HepG2 (cell line): ENCODE measurements at regions not wholly inside any gene's neighbourhood (a gene's known extent, or its start where the extent isn't known, plus 50 kb on each side); places are given as distances from the start of the nearest gene placed in this dataset.

Experiments
- EZH2 ChIP-seq: conservative IDR thresholded peaks from 2 replicates; pipeline ENCODE4 v1.6.1; 2012; ENCODE audit warnings: mild to moderate bottlenecking, low read depth, low read length, moderate library complexity
- FOXJ3 ChIP-seq: sonication (generic); formaldehyde crosslinking; IDR thresholded peaks from 2 replicates; pipeline ENCODE4 v1.4.0; 2020; ENCODE audit warnings: missing genetic modification reagents, mild to moderate bottlenecking, borderline replicate concordance
- GABPA ChIP-seq, 2 experiments: IDR thresholded peaks; 2 replicates each; pipeline ENCODE4 v1.6.1; 2011 to 2016; ENCODE audit warnings: low read depth in 2 of 2, low read length in 1 of 2, missing biosample characterization in 1 of 2, missing genetic modification characterization in 1 of 2
- JUND ChIP-seq: sonication (generic); formaldehyde crosslinking; IDR thresholded peaks from 2 replicates; pipeline ENCODE4 v1.8.0; 2022; ENCODE audit warnings: mild to moderate bottlenecking, missing genetic modification reagents
- MYC ChIP-seq: sonication (generic); formaldehyde crosslinking; IDR thresholded peaks from 2 replicates; pipeline ENCODE4 v1.9.0; 2021; ENCODE audit warnings: missing genetic modification reagents, borderline replicate concordance
- SNRNP70 ChIP-seq: fragments of 200-400 bp; formaldehyde crosslinking; IDR thresholded peaks from 2 replicates; pipeline ENCODE4 v1.6.1; 2017; ENCODE audit warnings: mild to moderate bottlenecking, low read depth, low read length, moderate library complexity
- SP4 ChIP-seq: sonication (generic); formaldehyde crosslinking; IDR thresholded peaks from 2 replicates; pipeline ENCODE4 v1.8.1; 2023; ENCODE audit warnings: mild to moderate bottlenecking, missing genetic modification reagents
- SRSF9 ChIP-seq: fragments of 200-400 bp; formaldehyde crosslinking; IDR thresholded peaks from 2 replicates; pipeline ENCODE4 v1.6.1; 2018; ENCODE audit warnings: borderline replicate concordance, mild to moderate bottlenecking, low read depth, low read length; ENCODE audit not compliant: insufficient read depth, poor library complexity, severe bottlenecking
- ZNF354B ChIP-seq: sonication (generic); formaldehyde crosslinking; IDR thresholded peaks from 2 replicates; pipeline ENCODE4 v1.8.0; 2022; ENCODE audit warnings: mild to moderate bottlenecking, missing genetic modification reagents
- ZNF563 ChIP-seq: sonication (generic); formaldehyde crosslinking; IDR thresholded peaks from 2 replicates; pipeline ENCODE4 v1.8.0; 2022; ENCODE audit warnings: mild to moderate bottlenecking, moderate library complexity, missing genetic modification reagents
- TF ChIP-seq, protein P1 (sequence below): sonication (generic); formaldehyde crosslinking; conservative IDR thresholded peaks from 2 replicates; pipeline ENCODE4 v1.5.0; 2020; ENCODE audit warnings: missing genetic modification reagents
- TF ChIP-seq, protein P2 (sequence below): sonication (generic); formaldehyde crosslinking; IDR thresholded peaks from 2 replicates; pipeline ENCODE4 v1.4.0; 2020; ENCODE audit warnings: mild to moderate bottlenecking, missing genetic modification reagents

DNA sequence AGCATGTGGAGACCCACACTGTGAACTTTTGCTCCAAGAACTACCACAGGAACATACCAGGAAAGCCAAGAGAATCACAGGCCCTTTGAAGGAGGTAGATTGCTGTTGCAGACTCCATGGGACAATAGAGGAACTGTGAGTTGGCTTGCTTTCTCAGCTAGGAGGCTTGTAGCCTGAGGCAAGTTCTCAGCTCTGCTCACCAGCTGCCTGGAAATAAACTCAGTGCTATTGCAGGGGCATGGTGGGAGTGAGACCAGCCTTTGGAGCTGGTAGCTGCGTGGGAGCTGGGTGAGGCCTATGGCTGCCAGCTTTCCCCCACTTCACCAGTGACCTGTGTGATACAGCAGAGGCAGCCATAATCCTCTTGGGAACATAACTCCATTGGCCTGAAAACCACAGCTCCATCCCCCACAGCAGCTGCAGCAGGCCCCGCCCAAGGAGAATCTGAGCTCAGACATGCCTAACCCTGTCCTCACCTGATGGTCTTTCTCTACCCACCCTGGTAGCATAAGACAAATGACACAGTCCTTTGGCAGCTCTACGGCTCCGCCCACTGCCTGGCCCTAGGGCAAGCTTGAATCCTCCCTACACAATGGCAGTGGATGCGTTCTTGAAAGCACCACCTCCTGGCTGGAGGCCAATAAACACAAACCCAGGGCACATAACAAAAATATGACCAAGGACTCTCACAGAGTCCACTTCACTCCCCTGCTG, 389.5 kb downstream of the KIF4B start:
- TF ChIP-seq EZH2 (no peak), SNRNP70 (no peak), FOXJ3 (no peak), MYC (CRISPR knock-in tag) (no peak), ZNF354B (CRISPR knock-in tag) (no peak), SRSF9 (no peak), SP4 (CRISPR knock-in tag) (no peak), ZNF563 (CRISPR knock-in tag) (no peak), JUND (CRISPR knock-in tag) (no peak), GABPA (IDR thresholded peaks at IDR 0.05; ENCODE audit: low read depth, low read length) (no peak), GABPA (CRISPR knock-in tag; IDR thresholded peaks at IDR 0.05; ENCODE audit: low read depth) (no peak)
- TF ChIP-seq, protein P1, sequence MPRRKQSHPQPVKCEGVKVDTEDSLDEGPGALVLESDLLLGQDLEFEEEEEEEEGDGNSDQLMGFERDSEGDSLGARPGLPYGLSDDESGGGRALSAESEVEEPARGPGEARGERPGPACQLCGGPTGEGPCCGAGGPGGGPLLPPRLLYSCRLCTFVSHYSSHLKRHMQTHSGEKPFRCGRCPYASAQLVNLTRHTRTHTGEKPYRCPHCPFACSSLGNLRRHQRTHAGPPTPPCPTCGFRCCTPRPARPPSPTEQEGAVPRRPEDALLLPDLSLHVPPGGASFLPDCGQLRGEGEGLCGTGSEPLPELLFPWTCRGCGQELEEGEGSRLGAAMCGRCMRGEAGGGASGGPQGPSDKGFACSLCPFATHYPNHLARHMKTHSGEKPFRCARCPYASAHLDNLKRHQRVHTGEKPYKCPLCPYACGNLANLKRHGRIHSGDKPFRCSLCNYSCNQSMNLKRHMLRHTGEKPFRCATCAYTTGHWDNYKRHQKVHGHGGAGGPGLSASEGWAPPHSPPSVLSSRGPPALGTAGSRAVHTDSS, result no peak
- TF ChIP-seq, protein P2, sequence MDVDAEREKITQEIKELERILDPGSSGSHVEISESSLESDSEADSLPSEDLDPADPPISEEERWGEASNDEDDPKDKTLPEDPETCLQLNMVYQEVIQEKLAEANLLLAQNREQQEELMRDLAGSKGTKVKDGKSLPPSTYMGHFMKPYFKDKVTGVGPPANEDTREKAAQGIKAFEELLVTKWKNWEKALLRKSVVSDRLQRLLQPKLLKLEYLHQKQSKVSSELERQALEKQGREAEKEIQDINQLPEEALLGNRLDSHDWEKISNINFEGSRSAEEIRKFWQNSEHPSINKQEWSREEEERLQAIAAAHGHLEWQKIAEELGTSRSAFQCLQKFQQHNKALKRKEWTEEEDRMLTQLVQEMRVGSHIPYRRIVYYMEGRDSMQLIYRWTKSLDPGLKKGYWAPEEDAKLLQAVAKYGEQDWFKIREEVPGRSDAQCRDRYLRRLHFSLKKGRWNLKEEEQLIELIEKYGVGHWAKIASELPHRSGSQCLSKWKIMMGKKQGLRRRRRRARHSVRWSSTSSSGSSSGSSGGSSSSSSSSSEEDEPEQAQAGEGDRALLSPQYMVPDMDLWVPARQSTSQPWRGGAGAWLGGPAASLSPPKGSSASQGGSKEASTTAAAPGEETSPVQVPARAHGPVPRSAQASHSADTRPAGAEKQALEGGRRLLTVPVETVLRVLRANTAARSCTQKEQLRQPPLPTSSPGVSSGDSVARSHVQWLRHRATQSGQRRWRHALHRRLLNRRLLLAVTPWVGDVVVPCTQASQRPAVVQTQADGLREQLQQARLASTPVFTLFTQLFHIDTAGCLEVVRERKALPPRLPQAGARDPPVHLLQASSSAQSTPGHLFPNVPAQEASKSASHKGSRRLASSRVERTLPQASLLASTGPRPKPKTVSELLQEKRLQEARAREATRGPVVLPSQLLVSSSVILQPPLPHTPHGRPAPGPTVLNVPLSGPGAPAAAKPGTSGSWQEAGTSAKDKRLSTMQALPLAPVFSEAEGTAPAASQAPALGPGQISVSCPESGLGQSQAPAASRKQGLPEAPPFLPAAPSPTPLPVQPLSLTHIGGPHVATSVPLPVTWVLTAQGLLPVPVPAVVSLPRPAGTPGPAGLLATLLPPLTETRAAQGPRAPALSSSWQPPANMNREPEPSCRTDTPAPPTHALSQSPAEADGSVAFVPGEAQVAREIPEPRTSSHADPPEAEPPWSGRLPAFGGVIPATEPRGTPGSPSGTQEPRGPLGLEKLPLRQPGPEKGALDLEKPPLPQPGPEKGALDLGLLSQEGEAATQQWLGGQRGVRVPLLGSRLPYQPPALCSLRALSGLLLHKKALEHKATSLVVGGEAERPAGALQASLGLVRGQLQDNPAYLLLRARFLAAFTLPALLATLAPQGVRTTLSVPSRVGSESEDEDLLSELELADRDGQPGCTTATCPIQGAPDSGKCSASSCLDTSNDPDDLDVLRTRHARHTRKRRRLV (CRISPR knock-in tag), result no peak
